ENCODE measurements at regions not wholly inside any gene's neighbourhood (a gene's known extent, or its start where the extent isn't known, plus 50 kb on each side); places are given as distances from the start of the nearest gene placed in this dataset.
"Not testable (repeated sequence)": the region's sequence is repeated elsewhere in the genome, so short reads cannot be mapped to it uniquely, and the experiment has no call there.

GRCh38 chrY:10627116-10627515 is 1099.4 kb downstream of the TSPY10 start:
- H3K27me3 ChIP-seq = no peaks in the 10 kb centered on the region
- no peak overlapping the region for H3K4me3 ChIP-seq
- FAIRE-seq (no peak), ATAC-seq (no peak), DNase-seq (no peak)
- no peak for TF ChIP-seq CTCF (IDR thresholded peaks at IDR 0.05)
- intact Hi-C loops (cut with DNase I) = no loop called here
- H3K4me1 ChIP-seq = no peaks in the 10 kb centered on the region
- H3K36me3 ChIP-seq = no peaks in the 10 kb centered on the region
- 26% methylated on average over 3 of the region's 3 CpGs; no CpG with 5 or more reads in 1 of the 2 donors for WGBS, 2 donors
- H3K27ac ChIP-seq = no peak overlapping the region
- H3K9me3 ChIP-seq = no peaks in the 10 kb centered on the region

GRCh38 chrY:10648813-10649212 is 1121.1 kb downstream of the TSPY10 start:
- H3K27me3 ChIP-seq; H3K36me3 ChIP-seq; H3K9me3 ChIP-seq; intact Hi-C loops (cut with DNase I); H3K4me3 ChIP-seq; ATAC-seq; H3K4me1 ChIP-seq; DNase-seq; FAIRE-seq; H3K27ac ChIP-seq: not testable (repeated sequence)
- WGBS, 2 donors = no CpG with 5 or more reads among the region's 4 CpGs

GRCh38 chrY:10657120-10657519 is 1129.4 kb downstream of the TSPY10 start:
- H3K36me3 ChIP-seq; H3K4me3 ChIP-seq; H3K9me3 ChIP-seq; H3K4me1 ChIP-seq; H3K27me3 ChIP-seq; ATAC-seq; H3K27ac ChIP-seq; DNase-seq; intact Hi-C loops (cut with DNase I); FAIRE-seq: not testable (repeated sequence)
- 57% methylated on average over 3 of the region's 3 CpGs; no CpG with 5 or more reads in 1 of the 2 donors for WGBS, 2 donors

GRCh38 chrY:10666785-10667184 is 1139.1 kb downstream of the TSPY10 start:
- 19 to 34% methylated on average over 5 to 9 of the region's 9 CpGs for WGBS, 2 donors
- TF ChIP-seq CTCF (IDR thresholded peaks at IDR 0.05) = no peak
- no peak for FAIRE-seq

GRCh38 chrY:10686414-10686813 is 1158.7 kb downstream of the TSPY10 start:
- Histone ChIP-seq H3K4me1 (no peaks in the 10 kb centered on the region), H3K27me3 (no peaks in the 10 kb centered on the region), H3K36me3 (no peaks in the 10 kb centered on the region), H3K27ac (no peak overlapping the region), H3K9me3 (no peaks in the 10 kb centered on the region), H3K4me3 (no peak overlapping the region)
- WGBS, 2 donors = 32% methylated on average over 6 of the region's 6 CpGs; no CpG with 5 or more reads in 1 of the 2 donors
- no peak for TF ChIP-seq CTCF (IDR thresholded peaks at IDR 0.05)
- DNase-seq (no peak), ATAC-seq (no peak), FAIRE-seq (no peak)
- intact Hi-C loops (cut with DNase I) = no loop called here

More at GRCh38 chrY:10666785-10667184, 1139.1 kb downstream of the TSPY10 start:
- H3K27ac ChIP-seq = no peak overlapping the region
- no peaks in the 10 kb centered on the region for H3K4me1 ChIP-seq
- H3K36me3 ChIP-seq = no peaks in the 10 kb centered on the region
- ATAC-seq (peak in 1 of 4 donors; percentile 38), DNase-seq (no peak)
- intact Hi-C loops (cut with DNase I) = no loop called here
- H3K4me3 ChIP-seq = no peak overlapping the region
- no peaks in the 10 kb centered on the region for H3K27me3 ChIP-seq
- H3K9me3 ChIP-seq = no peaks in the 10 kb centered on the region

Measured in pancreas (tissue), 10 donors.